Karpas-422 (cell line): ENCODE measurements at regions not wholly inside any gene's neighbourhood (a gene's known extent, or its start where the extent isn't known, plus 50 kb on each side); places are given as distances from the start of the nearest gene placed in this dataset.

Experiments
- DNase-seq: peaks from one replicate; pipeline ENCODE4 v3.0.0-alpha.2; 2015
- H2AFZ ChIP-seq: fragments of 200-600 bp; sonication (generic); 2 replicates; pipeline ENCODE4 v1.6.1; 2014; ENCODE audit warnings: antibody characterized with exemption, low read length, mixed read lengths
- H3K27ac ChIP-seq: fragments of 200-600 bp; sonication (generic); 2 replicates; pipeline ENCODE4 v1.5.1; 2014; ENCODE audit warnings: mild to moderate bottlenecking, low read length, moderate library complexity
- H3K27me3 ChIP-seq: fragments of 200-600 bp; sonication (generic); 2 replicates; pipeline ENCODE4 v1.6.1; 2014; ENCODE audit warnings: low read length, mixed read lengths
- H3K36me3 ChIP-seq: fragments of 200-600 bp; sonication (generic); 2 replicates; pipeline ENCODE4 v1.6.1; 2014; ENCODE audit warnings: low read length, mixed read lengths; ENCODE audit not compliant: insufficient read depth
- H3K4me1 ChIP-seq: fragments of 200-600 bp; sonication (generic); 2 replicates; pipeline ENCODE4 v1.6.1; 2014; ENCODE audit warnings: mild to moderate bottlenecking, low read length, mixed read lengths
- H3K4me2 ChIP-seq: fragments of 200-600 bp; sonication (generic); 2 replicates; pipeline ENCODE4 v1.6.1; 2014; ENCODE audit warnings: low read length, low read depth, mild to moderate bottlenecking; ENCODE audit not compliant: poor library complexity, severe bottlenecking
- H3K4me3 ChIP-seq: fragments of 200-600 bp; sonication (generic); 2 replicates; pipeline ENCODE4 v1.5.1; 2014; ENCODE audit warnings: mild to moderate bottlenecking, antibody characterized with exemption, low read length, mixed read lengths
- H3K79me2 ChIP-seq: fragments of 200-600 bp; sonication (generic); 2 replicates; pipeline ENCODE4 v1.6.1; 2014; ENCODE audit warnings: mild to moderate bottlenecking, low read length, mixed read lengths
- H3K9ac ChIP-seq: fragments of 200-600 bp; sonication (generic); 2 replicates; pipeline ENCODE4 v1.6.0; 2014; ENCODE audit warnings: low read length
- H3K9me2 ChIP-seq: fragments of 200-600 bp; sonication (generic), shearing (Covaris generic); replicated peaks from 2 replicates; pipeline ENCODE4 v1.6.0; 2014; ENCODE audit warnings: mild to moderate bottlenecking, low read length, moderate library complexity; ENCODE audit not compliant: insufficient read depth
- H3K9me3 ChIP-seq: fragments of 300-700, 200-600 bp; sonication (generic); 2 replicates; pipeline ENCODE4 v1.6.1; 2014; ENCODE audit warnings: low read length, mixed read lengths
- H4K20me1 ChIP-seq: fragments of 200-600 bp; sonication (generic); 2 replicates; pipeline ENCODE4 v1.6.1; 2014; ENCODE audit warnings: mild to moderate bottlenecking, antibody characterized with exemption, low read length, low read depth; ENCODE audit not compliant: insufficient read depth

GRCh38 chr1:199508653-199509052, 518.9 kb upstream of the NR5A2 start:
- H3K4me2 ChIP-seq = no peak overlapping the region

GRCh38 chr1:199509456-199509855, 518.1 kb upstream of the NR5A2 start:
- H3K9me2 ChIP-seq = no peaks in the 10 kb centered on the region
- H3K9ac ChIP-seq = no peak overlapping the region
- no peak overlapping the region for H3K4me2 ChIP-seq
- no peaks in the 10 kb centered on the region for H3K9me3 ChIP-seq
- H2AFZ ChIP-seq = no peak overlapping the region
- H4K20me1 ChIP-seq = no peaks in the 10 kb centered on the region
- H3K79me2 ChIP-seq = no peaks in the 10 kb centered on the region
- H3K27me3 ChIP-seq = no peaks in the 10 kb centered on the region
- no peak overlapping the region for H3K27ac ChIP-seq
- no peak overlapping the region for H3K4me3 ChIP-seq
- no peak for DNase-seq
- H3K36me3 ChIP-seq = no peaks in the 10 kb centered on the region
- no peaks in the 10 kb centered on the region for H3K4me1 ChIP-seq

More at GRCh38 chr1:199508653-199509052, 518.9 kb upstream of the NR5A2 start:
- Histone ChIP-seq H3K79me2 (no peaks in the 10 kb centered on the region), H3K4me3 (no peak overlapping the region), H3K9me3 (no peaks in the 10 kb centered on the region), H2AFZ (no peak overlapping the region), H3K27ac (no peak overlapping the region), H3K9ac (no peak overlapping the region), H3K9me2 (no peaks in the 10 kb centered on the region), H3K4me1 (no peaks in the 10 kb centered on the region), H4K20me1 (no peaks in the 10 kb centered on the region), H3K27me3 (no peaks in the 10 kb centered on the region), H3K36me3 (no peaks in the 10 kb centered on the region)
- DNase-seq = no peak

- Histone ChIP-seq H3K9me3 (no peaks in the 10 kb centered on the region), H3K4me2 (no peak overlapping the region), H4K20me1 (no peaks in the 10 kb centered on the region), H3K9ac (no peak overlapping the region), H3K27me3 (no peaks in the 10 kb centered on the region), H2AFZ (no peak overlapping the region), H3K27ac (no peak overlapping the region), H3K4me1 (no peaks in the 10 kb centered on the region), H3K9me2 (no peaks in the 10 kb centered on the region), H3K4me3 (no peak overlapping the region), H3K36me3 (no peaks in the 10 kb centered on the region), H3K79me2 (no peaks in the 10 kb centered on the region)
- DNase-seq = no peak
Observed at GRCh38 chr1:199510314-199510713, 517.2 kb upstream of the NR5A2 start.

- DNase-seq = no peak
- H2AFZ ChIP-seq = no peak overlapping the region
- H3K79me2 ChIP-seq = no peaks in the 10 kb centered on the region
Observed at GRCh38 chr1:199512037-199512710, 515.3 kb upstream of the NR5A2 start.

GRCh38 chr1:199515261-199515660, 512.2 kb upstream of the NR5A2 start:
- no peak overlapping the region for H3K4me2 ChIP-seq
- H3K4me1 ChIP-seq = no peaks in the 10 kb centered on the region
- H3K27me3 ChIP-seq = no peaks in the 10 kb centered on the region
- H3K4me3 ChIP-seq = no peak overlapping the region
- H3K36me3 ChIP-seq = no peaks in the 10 kb centered on the region
- H3K9ac ChIP-seq = no peak overlapping the region
- H3K27ac ChIP-seq = no peak overlapping the region
- H3K9me2 ChIP-seq = no peaks in the 10 kb centered on the region
- DNase-seq = no peak
- H4K20me1 ChIP-seq = no peaks in the 10 kb centered on the region
- no peaks in the 10 kb centered on the region for H3K9me3 ChIP-seq
- H3K79me2 ChIP-seq = no peaks in the 10 kb centered on the region
- H2AFZ ChIP-seq = no peak overlapping the region

More at GRCh38 chr1:199512037-199512710, 515.3 kb upstream of the NR5A2 start:
- no peaks in the 10 kb centered on the region for H3K9me2 ChIP-seq
- no peak overlapping the region for H3K9ac ChIP-seq
- H3K9me3 ChIP-seq = no peaks in the 10 kb centered on the region
- no peaks in the 10 kb centered on the region for H4K20me1 ChIP-seq
- H3K27ac ChIP-seq = no peak overlapping the region
- H3K4me2 ChIP-seq = no peak overlapping the region
- H3K4me3 ChIP-seq = no peak overlapping the region
- H3K36me3 ChIP-seq = no peaks in the 10 kb centered on the region
- no peaks in the 10 kb centered on the region for H3K27me3 ChIP-seq
- no peaks in the 10 kb centered on the region for H3K4me1 ChIP-seq

- no peak overlapping the region for H3K4me2 ChIP-seq
- DNase-seq = no peak
- H3K36me3 ChIP-seq = no peaks in the 10 kb centered on the region
- no peaks in the 10 kb centered on the region for H3K9me3 ChIP-seq
- H3K9me2 ChIP-seq = no peaks in the 10 kb centered on the region
- no peaks in the 10 kb centered on the region for H3K79me2 ChIP-seq
- H3K4me3 ChIP-seq = no peak overlapping the region
- no peak overlapping the region for H2AFZ ChIP-seq
- no peak overlapping the region for H3K27ac ChIP-seq
- H3K9ac ChIP-seq = no peak overlapping the region
- no peaks in the 10 kb centered on the region for H3K27me3 ChIP-seq
- H3K4me1 ChIP-seq = no peaks in the 10 kb centered on the region
- no peaks in the 10 kb centered on the region for H4K20me1 ChIP-seq
Observed at GRCh38 chr1:199522338-199522737, 505.2 kb upstream of the NR5A2 start.

- Histone ChIP-seq H3K4me3 (no peak overlapping the region), H3K27me3 (no peaks in the 10 kb centered on the region)
- DNase-seq = no peak
Observed at GRCh38 chr1:199522936-199523335, 504.6 kb upstream of the NR5A2 start.

GRCh38 chr1:199529324-199529723, 498.2 kb upstream of the NR5A2 start:
- Histone ChIP-seq H3K79me2 (no peaks in the 10 kb centered on the region), H3K4me2 (no peak overlapping the region), H3K27me3 (0 out of 2 replicates have a peak, but pooled peaks cover 3% of the 10 kb centered on the region), H3K9me3 (no peaks in the 10 kb centered on the region; the same call in 1 of the 2 replicates), H3K9me2 (no peaks in the 10 kb centered on the region), H3K36me3 (no peaks in the 10 kb centered on the region), H3K4me3 (no peak overlapping the region), H3K4me1 (no peaks in the 10 kb centered on the region), H3K9ac (no peak overlapping the region), H2AFZ (no peak overlapping the region), H4K20me1 (no peaks in the 10 kb centered on the region), H3K27ac (no peak overlapping the region)
- DNase-seq = no peak

More at GRCh38 chr1:199522936-199523335, 504.6 kb upstream of the NR5A2 start:
- H3K9me3 ChIP-seq = no peaks in the 10 kb centered on the region
- H2AFZ ChIP-seq = no peak overlapping the region
- no peak overlapping the region for H3K27ac ChIP-seq
- H3K4me2 ChIP-seq = no peak overlapping the region
- no peak overlapping the region for H3K9ac ChIP-seq
- H3K4me1 ChIP-seq = no peaks in the 10 kb centered on the region
- H3K79me2 ChIP-seq = no peaks in the 10 kb centered on the region
- H3K36me3 ChIP-seq = no peaks in the 10 kb centered on the region
- H4K20me1 ChIP-seq = no peaks in the 10 kb centered on the region
- H3K9me2 ChIP-seq = no peaks in the 10 kb centered on the region
